OCI-LY1 (cell line): ENCODE measurements at regions not wholly inside any gene's neighbourhood (a gene's known extent, or its start where the extent isn't known, plus 50 kb on each side); places are given as distances from the start of the nearest gene placed in this dataset.

Experiments
- H2AFZ ChIP-seq: fragments of 200-600 bp; sonication (generic), shearing (Covaris generic); 2 replicates; pipeline ENCODE4 v1.6.0; 2014; ENCODE audit warnings: antibody characterized with exemption, mild to moderate bottlenecking, low read length
- H3F3A ChIP-seq: fragments of 200-600 bp; sonication (generic), shearing (Covaris generic); 2 replicates; pipeline ENCODE4 v1.6.0; 2014; ENCODE audit warnings: mild to moderate bottlenecking, antibody characterized with exemption, low read length, moderate library complexity; ENCODE audit not compliant: insufficient read depth
- H3K27ac ChIP-seq: fragments of 200-600 bp; sonication (generic); 2 replicates; pipeline ENCODE4 v1.5.1; 2014; ENCODE audit warnings: low read length, mixed run types, mild to moderate bottlenecking, low read depth; ENCODE audit not compliant: poor library complexity, severe bottlenecking
- H3K27me3 ChIP-seq: fragments of 200-600 bp; sonication (generic); 2 replicates; pipeline ENCODE4 v1.6.0; 2014; ENCODE audit warnings: antibody characterized with exemption, mild to moderate bottlenecking, low read length, moderate library complexity; ENCODE audit not compliant: insufficient read depth
- H3K36me3 ChIP-seq: fragments of 200-600 bp; sonication (generic); 2 replicates; pipeline ENCODE4 v1.6.1; 2014; ENCODE audit warnings: mild to moderate bottlenecking, antibody characterized with exemption, low read length, moderate library complexity, mixed read lengths; ENCODE audit not compliant: insufficient read depth
- H3K4me1 ChIP-seq: fragments of 200-600 bp; sonication (generic); 2 replicates; pipeline ENCODE4 v1.5.1; 2014; ENCODE audit warnings: mild to moderate bottlenecking, low read length, moderate library complexity; ENCODE audit not compliant: insufficient read depth, severe bottlenecking
- H3K4me2 ChIP-seq: fragments of 200-600 bp; sonication (generic), shearing (Covaris generic); 2 replicates; pipeline ENCODE4 v1.6.1; 2014; ENCODE audit warnings: low read length
- H3K4me3 ChIP-seq: fragments of 200-600 bp; sonication (generic); 2 replicates; pipeline ENCODE4 v1.5.1; 2014; ENCODE audit warnings: low read length, low read depth, mild to moderate bottlenecking, mixed read lengths; ENCODE audit not compliant: poor library complexity, severe bottlenecking
- H3K79me2 ChIP-seq: fragments of 200-600 bp; shearing (Covaris generic); 2 replicates; pipeline ENCODE4 v1.6.1; 2016; ENCODE audit warnings: mixed run types, low read length, mixed read lengths; ENCODE audit not compliant: insufficient read depth
- H3K9ac ChIP-seq: fragments of 200-600 bp; sonication (generic), shearing (Covaris generic); 2 replicates; pipeline ENCODE4 v1.6.1; 2014; ENCODE audit warnings: mild to moderate bottlenecking, low read length, mixed read lengths
- H3K9me2 ChIP-seq: fragments of 200-600 bp; sonication (generic), shearing (Covaris generic); 2 replicates; pipeline ENCODE4 v1.6.1; 2014; ENCODE audit warnings: low read depth, mild to moderate bottlenecking, low read length, mixed read lengths
- H3K9me3 ChIP-seq: fragments of 200-600 bp; shearing (Covaris generic); 2 replicates; pipeline ENCODE4 v1.6.1; 2014; ENCODE audit warnings: low read length, mixed read lengths
- H4K20me1 ChIP-seq: fragments of 200-600 bp; sonication (generic), shearing (Covaris generic); 2 replicates; pipeline ENCODE4 v1.6.0; 2016; ENCODE audit warnings: mild to moderate bottlenecking, low read length; ENCODE audit not compliant: insufficient read depth
- CTCF ChIP-seq: fragments of 200-600 bp; sonication (generic), shearing (Covaris generic); IDR thresholded peaks from 2 replicates; pipeline ENCODE4 v1.5.1; 2017; ENCODE audit warnings: mild to moderate bottlenecking, antibody characterized with exemption, low read length, moderate library complexity, mixed read lengths
- EZH2 ChIP-seq: fragments of 200-600 bp; sonication (generic), shearing (Covaris generic); IDR thresholded peaks from 2 replicates; pipeline ENCODE4 v1.8.0; 2017; ENCODE audit warnings: borderline replicate concordance, mixed run types, mild to moderate bottlenecking, antibody characterized with exemption, low read length, moderate library complexity, mixed read lengths

GRCh38 chr9:80233906-80234305 lies 662.1 kb downstream of the TLE4 start:
- Histone ChIP-seq H2AFZ (no peak overlapping the region), H3K9me3 (no peaks in the 10 kb centered on the region), H3K4me1 (no peaks in the 10 kb centered on the region), H3K36me3 (no peaks in the 10 kb centered on the region), H3K79me2 (no peaks in the 10 kb centered on the region), H4K20me1 (no peaks in the 10 kb centered on the region), H3K27me3 (no peaks in the 10 kb centered on the region), H3F3A (no peaks in the 10 kb centered on the region), H3K27ac (no peak overlapping the region), H3K9me2 (no peaks in the 10 kb centered on the region), H3K4me3 (no peak overlapping the region), H3K4me2 (no peak overlapping the region), H3K9ac (no peak overlapping the region)
- TF ChIP-seq CTCF = no peak

- H2AFZ ChIP-seq = no peak overlapping the region
- H3K4me1 ChIP-seq = no peaks in the 10 kb centered on the region
- H3K36me3 ChIP-seq = no peaks in the 10 kb centered on the region
- H3K4me3 ChIP-seq = no peak overlapping the region
- no peaks in the 10 kb centered on the region for H4K20me1 ChIP-seq
- H3K9me2 ChIP-seq = no peaks in the 10 kb centered on the region
- no peaks in the 10 kb centered on the region for H3K79me2 ChIP-seq
- TF ChIP-seq CTCF (no peak), EZH2 (no peak)
- H3K27me3 ChIP-seq = no peaks in the 10 kb centered on the region
- no peaks in the 10 kb centered on the region for H3F3A ChIP-seq
- H3K27ac ChIP-seq = no peak overlapping the region
- H3K9me3 ChIP-seq = no peaks in the 10 kb centered on the region
- no peak overlapping the region for H3K9ac ChIP-seq
- no peak overlapping the region for H3K4me2 ChIP-seq
Observed at GRCh38 chr9:80233102-80233843, 661.5 kb downstream of the TLE4 start.

- Histone ChIP-seq H4K20me1 (no peaks in the 10 kb centered on the region), H3K27me3 (no peaks in the 10 kb centered on the region), H3K4me1 (no peaks in the 10 kb centered on the region), H3K4me3 (no peak overlapping the region), H3K9me2 (no peaks in the 10 kb centered on the region), H3K36me3 (no peaks in the 10 kb centered on the region), H3K9me3 (no peaks in the 10 kb centered on the region), H3K79me2 (no peaks in the 10 kb centered on the region), H3K9ac (no peak overlapping the region), H2AFZ (no peak overlapping the region), H3F3A (no peaks in the 10 kb centered on the region), H3K4me2 (no peak overlapping the region), H3K27ac (no peak overlapping the region)
- TF ChIP-seq CTCF (no peak), EZH2 (no peak)
Observed at GRCh38 chr9:80231318-80232236, 659.8 kb downstream of the TLE4 start.
